HG02678 (cell line): ENCODE measurements at regions not wholly inside any gene's neighbourhood (a gene's known extent, or its start where the extent isn't known, plus 50 kb on each side); places are given as distances from the start of the nearest gene placed in this dataset.
"Not testable (repeated sequence)": the region's sequence is repeated elsewhere in the genome, so short reads cannot be mapped to it uniquely, and the experiment has no call there.

Source experiments
- ATAC-seq: cut with Tn5 transposase; IDR thresholded peaks from one replicate; pipeline ENCODE4 v1.9.1; 2021; ENCODE audit warnings: mild to moderate bottlenecking, moderate library complexity; ENCODE audit not compliant: unreplicated experiment

GRCh38 chr5:142542078-142542477, 143.8 kb downstream of the FGF1 start:
- no peak for ATAC-seq

GRCh38 chr5:142540922-142541422, 144.9 kb downstream of the FGF1 start:
- no peak for ATAC-seq

- ATAC-seq: no peak
These were observed 146.6 kb downstream of the FGF1 start for GRCh38 chr5:142539154-142539740.

GRCh38 chr5:142537938-142538337, 148.0 kb downstream of the FGF1 start:
- ATAC-seq: no peak

GRCh38 chr5:142532781-142533176, 153.1 kb downstream of the FGF1 start:
- ATAC-seq: no peak

GRCh38 chr5:142531977-142532780, 153.7 kb downstream of the FGF1 start:
- ATAC-seq: no peak

- ATAC-seq: no peak
These were observed 155.0 kb downstream of the FGF1 start for GRCh38 chr5:142530904-142531303.

GRCh38 chr5:142529626-142530278, 156.1 kb downstream of the FGF1 start:
- no peak for ATAC-seq

GRCh38 chr5:142527664-142528295, 158.1 kb downstream of the FGF1 start:
- ATAC-seq: no peak

- no peak for ATAC-seq
These were observed 158.7 kb downstream of the FGF1 start for GRCh38 chr5:142527234-142527633.

- no peak for ATAC-seq
These were observed 162.9 kb downstream of the FGF1 start for GRCh38 chr5:142522983-142523382.

GRCh38 chr5:142521706-142522105, 164.2 kb downstream of the FGF1 start:
- no peak for ATAC-seq

GRCh38 chr5:142520885-142521284, 165.0 kb downstream of the FGF1 start:
- ATAC-seq: no peak

GRCh38 chr5:142519913-142520312, 166.0 kb downstream of the FGF1 start:
- not testable (repeated sequence) for ATAC-seq

- no peak for ATAC-seq
These were observed 168.1 kb downstream of the FGF1 start for GRCh38 chr5:142517840-142518239.

GRCh38 chr5:142516732-142517131, 169.2 kb downstream of the FGF1 start:
- ATAC-seq: no peak

GRCh38 chr5:142515036-142515435, 170.9 kb downstream of the FGF1 start:
- no peak for ATAC-seq

- ATAC-seq: no peak
These were observed 171.7 kb downstream of the FGF1 start for GRCh38 chr5:142514196-142514595.

GRCh38 chr5:142512043-142513042, 173.5 kb downstream of the FGF1 start:
- ATAC-seq: no peak

GRCh38 chr5:142511358-142511757, 174.5 kb downstream of the FGF1 start:
- no peak for ATAC-seq
